Aorta (tissue), 5 donors: ENCODE measurements at regions not wholly inside any gene's neighbourhood (a gene's known extent, or its start where the extent isn't known, plus 50 kb on each side); places are given as distances from the start of the nearest gene placed in this dataset.

Experiments used
- ATAC-seq: fragments of 200-7000 bp; cut with Tn5 transposase; one replicate; pipeline ENCODE4 v1.9.1; 2022; ENCODE audit warnings: moderate library complexity; ENCODE audit not compliant: low FRiP score
- DNase-seq, 2 donors: peaks; one replicate each; pipeline ENCODE4 v3.0.0-alpha.2; 2020
- H3K27ac ChIP-seq, 2 donors: one replicate each; pipeline ENCODE4 v1.5.1; 2013; ENCODE audit warnings: low read length in 2 of 2, mild to moderate bottlenecking in 2 of 2, moderate library complexity in 2 of 2, control low read depth in 1 of 2, inconsistent platforms in 1 of 2, low read depth in 1 of 2
- H3K27me3 ChIP-seq, 2 donors: one replicate each; pipeline ENCODE4 v1.6.1; 2013; ENCODE audit warnings: control low read depth in 1 of 2, low read length in 1 of 2, mild to moderate bottlenecking in 1 of 2, moderate library complexity in 1 of 2; ENCODE audit not compliant: insufficient read depth in 2 of 2, control insufficient read depth in 1 of 2
- H3K36me3 ChIP-seq, 2 donors: one replicate each; pipeline ENCODE4 v1.6.1; 2013; ENCODE audit warnings: control low read depth in 1 of 2, low read length in 1 of 2, mild to moderate bottlenecking in 1 of 2; ENCODE audit not compliant: insufficient read depth in 2 of 2, control insufficient read depth in 1 of 2
- H3K4me1 ChIP-seq, 2 donors: one replicate each; pipeline ENCODE4 v1.6.1; 2013; ENCODE audit warnings: low read length in 2 of 2, control low read depth in 1 of 2, mild to moderate bottlenecking in 1 of 2, moderate library complexity in 1 of 2; ENCODE audit not compliant: insufficient read depth in 2 of 2, control insufficient read depth in 1 of 2
- H3K4me3 ChIP-seq, 2 donors: one replicate each; pipeline ENCODE4 v1.5.1; 2013; ENCODE audit warnings: low read length in 2 of 2, control low read depth in 1 of 2, mild to moderate bottlenecking in 1 of 2
- H3K9me3 ChIP-seq: one replicate; pipeline ENCODE4 v1.6.1; 2013; ENCODE audit warnings: mild to moderate bottlenecking, low read length; ENCODE audit not compliant: control insufficient read depth
- WGBS, 2 donors: extraction: QIAGEN DNeasy Blood & Tissue Kit; methylation state at CpG; one replicate each; pipeline ENCODE4 v1.1.7; 2013; 5-methylcytosine and 5-hydroxymethylcytosine counted together
- intact Hi-C, 2 donors: fragments of 100-400 bp; cut with DNase I; formaldehyde crosslinking; loops; one replicate each; pipeline versions ENCODE4 v1.14.2 to v1.15.0; 2022
- donor health status: healthy with polysubstance abuse.
- donor health status: Bipolar disorder and iron deficiency.
- donor health status: DM: no; HTN: no; CAD: no.
- donor health status: DM: no; HTN: no; CAD: no.
- donor health status: DM: yes; HTN: yes; CAD: no.

DNA sequence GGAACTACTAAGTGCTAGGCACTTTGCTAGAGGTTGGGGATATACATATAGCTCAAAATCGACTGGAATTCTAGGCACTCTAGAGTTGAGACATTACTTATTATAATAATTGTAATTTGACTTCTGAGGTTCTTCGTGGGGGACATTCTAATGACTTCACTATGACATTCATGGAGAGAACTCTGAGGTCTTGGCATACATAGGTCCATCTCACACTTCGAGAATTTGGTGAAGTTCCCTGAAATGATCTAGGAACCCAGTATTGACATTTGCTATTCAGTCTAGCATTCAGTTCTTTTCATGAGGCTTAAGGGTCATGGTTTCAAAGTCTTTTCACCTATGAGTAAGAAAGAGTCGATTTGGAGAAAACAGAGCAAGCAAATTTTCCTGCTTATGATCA, 446.6 kb upstream of the JAG1 start:
- no peaks in the 10 kb centered on the region for H3K36me3 ChIP-seq
- no peak overlapping the region for H3K4me3 ChIP-seq
- DNase-seq = no peak
- 92 to 93% methylated on average over 4 of the region's 4 CpGs for WGBS, 2 donors
- no peaks in the 10 kb centered on the region for H3K4me1 ChIP-seq
- intact Hi-C loops = no loop called here
- no peaks in the 10 kb centered on the region for H3K9me3 ChIP-seq
- no peak overlapping the region for H3K27ac ChIP-seq
- H3K27me3 ChIP-seq = no peaks in the 10 kb centered on the region
- ATAC-seq = no peak

DNA sequence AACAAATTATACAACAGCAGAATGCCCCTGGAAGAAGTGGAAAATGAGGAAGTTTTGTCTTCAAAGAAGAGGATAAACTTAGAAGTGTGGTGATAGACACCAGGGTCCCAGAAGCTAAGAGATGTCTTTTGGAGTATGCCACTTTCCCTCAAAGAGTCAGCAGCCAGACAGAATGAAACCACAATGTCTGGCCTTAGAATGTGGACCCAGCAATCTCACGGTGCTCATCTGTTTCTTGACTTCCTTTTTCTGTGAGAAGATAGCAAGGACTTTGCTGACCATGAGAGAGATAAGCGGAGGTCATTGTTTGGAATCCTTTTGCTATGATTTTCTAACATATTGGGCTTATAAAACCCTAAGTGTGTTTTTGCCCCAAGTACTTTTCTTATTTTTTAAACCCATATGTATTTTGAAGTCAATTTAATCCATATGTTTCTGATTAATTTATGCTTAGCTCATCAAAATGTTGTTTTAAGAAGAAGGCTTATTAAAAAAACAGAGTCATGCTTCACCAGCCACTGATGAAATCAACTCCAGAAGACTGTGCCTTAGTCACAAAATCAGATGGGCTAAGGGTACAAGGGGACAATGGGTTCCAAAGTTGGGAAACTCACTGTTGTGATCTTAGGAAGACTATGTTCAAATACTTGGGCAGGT, 451.2 kb upstream of the JAG1 start:
- DNase-seq (no peak), ATAC-seq (no peak)
- intact Hi-C loops = no loop called here
- WGBS, 2 donors = 86% methylated on average over 2 of the region's 2 CpGs
- no peak overlapping the region for H3K4me3 ChIP-seq
- H3K4me1 ChIP-seq = no peaks in the 10 kb centered on the region
- H3K27me3 ChIP-seq = no peaks in the 10 kb centered on the region
- no peaks in the 10 kb centered on the region for H3K36me3 ChIP-seq
- H3K27ac ChIP-seq = no peak overlapping the region
- H3K9me3 ChIP-seq = no peaks in the 10 kb centered on the region

DNA sequence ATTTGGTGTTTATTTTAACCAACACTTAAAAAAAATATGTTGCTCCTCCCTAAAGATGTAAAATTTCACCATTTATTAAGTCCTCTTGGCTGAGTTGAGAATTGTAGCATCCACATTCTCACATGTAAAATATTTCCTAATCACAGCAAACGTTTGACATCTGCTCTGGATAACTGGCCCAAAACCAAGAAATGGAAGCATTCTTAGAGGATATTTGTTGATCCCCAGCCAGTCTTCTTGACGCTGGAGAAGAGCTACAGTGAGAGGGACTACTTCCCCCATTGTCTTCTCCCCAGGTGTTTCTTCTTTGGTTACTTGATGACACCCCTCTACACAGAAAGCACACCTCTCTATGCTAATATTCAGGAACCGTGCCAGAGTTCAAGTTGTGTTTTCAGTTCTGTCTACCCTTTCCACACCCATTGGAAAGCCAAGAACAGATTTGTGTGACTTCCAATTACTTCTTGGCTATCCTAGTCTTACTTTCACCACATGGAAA, 454.5 kb upstream of the JAG1 start:
- H3K4me1 ChIP-seq = no peaks in the 10 kb centered on the region
- no peak for DNase-seq
- no peaks in the 10 kb centered on the region for H3K9me3 ChIP-seq
- H3K27me3 ChIP-seq = no peaks in the 10 kb centered on the region
- no peak overlapping the region for H3K4me3 ChIP-seq
- no peak overlapping the region for H3K27ac ChIP-seq
- no peak for ATAC-seq
- WGBS, 2 donors = 57 to 68% methylated on average over 3 of the region's 3 CpGs
- H3K36me3 ChIP-seq = no peaks in the 10 kb centered on the region
- intact Hi-C loops = no loop called here

DNA sequence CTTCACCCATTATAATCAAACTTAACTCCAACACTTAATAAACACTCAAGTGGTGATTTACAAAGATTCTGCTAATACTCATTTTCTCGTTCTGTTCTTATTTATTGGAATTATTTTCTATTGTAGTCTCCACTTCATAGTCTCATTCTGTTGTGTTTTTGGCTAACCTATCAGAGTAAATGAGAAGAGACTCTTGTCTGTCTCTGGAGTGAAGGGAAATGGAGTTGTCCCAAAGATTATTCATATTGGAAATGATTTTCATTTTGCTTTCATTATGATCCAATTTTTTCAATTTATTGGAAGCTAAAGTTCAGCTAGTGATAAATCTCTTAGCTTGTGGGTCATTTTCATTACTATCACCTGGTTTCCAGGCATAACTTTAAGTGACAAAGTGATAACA, 454.9 kb upstream of the JAG1 start:
- 91 to 96% methylated on average over 1 of the region's 1 CpG for WGBS, 2 donors
- intact Hi-C loops = no loop called here
- DNase-seq = no peak
- ATAC-seq = no peak
- no peak overlapping the region for H3K4me3 ChIP-seq
- H3K9me3 ChIP-seq = no peaks in the 10 kb centered on the region
- no peak overlapping the region for H3K27ac ChIP-seq
- H3K27me3 ChIP-seq = no peaks in the 10 kb centered on the region
- H3K4me1 ChIP-seq = no peaks in the 10 kb centered on the region
- no peaks in the 10 kb centered on the region for H3K36me3 ChIP-seq

DNA sequence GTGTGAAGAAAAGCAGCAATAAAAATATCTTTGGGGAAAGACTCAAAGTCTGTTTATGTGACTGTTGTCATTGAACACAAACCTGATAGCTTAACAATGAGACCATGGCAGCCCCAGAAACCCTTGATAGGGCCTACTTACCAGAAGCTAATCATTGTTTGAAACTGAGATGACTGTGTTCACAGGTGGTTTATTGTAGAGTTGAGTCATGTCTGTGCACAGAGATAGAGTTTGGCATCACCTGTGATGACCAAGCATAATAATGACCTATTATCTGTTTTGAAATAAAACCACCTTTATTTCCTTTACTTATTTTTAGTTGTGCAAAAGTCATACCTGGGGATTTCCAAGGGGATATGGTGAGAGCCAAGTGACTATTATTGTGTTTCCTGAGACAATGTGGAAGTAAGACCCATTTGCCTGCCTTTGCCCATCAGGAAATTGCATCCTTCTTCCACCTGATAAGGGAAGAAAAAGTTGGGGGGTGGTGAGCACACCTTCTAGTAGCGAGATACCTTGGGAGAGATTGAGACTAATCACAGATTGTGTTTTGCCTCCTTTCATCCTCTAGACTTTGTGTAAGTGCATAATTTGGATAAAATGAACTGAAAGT, 456.9 kb upstream of the JAG1 start:
- no peaks in the 10 kb centered on the region for H3K9me3 ChIP-seq
- no peaks in the 10 kb centered on the region for H3K36me3 ChIP-seq
- no peak overlapping the region for H3K27ac ChIP-seq
- no peak for DNase-seq
- H3K4me3 ChIP-seq = no peak overlapping the region
- H3K27me3 ChIP-seq = no peaks in the 10 kb centered on the region
- intact Hi-C loops = no loop called here
- no peak for ATAC-seq
- WGBS, 2 donors = 97 to 99% methylated on average over 1 of the region's 1 CpG
- H3K4me1 ChIP-seq = no peaks in the 10 kb centered on the region

DNA sequence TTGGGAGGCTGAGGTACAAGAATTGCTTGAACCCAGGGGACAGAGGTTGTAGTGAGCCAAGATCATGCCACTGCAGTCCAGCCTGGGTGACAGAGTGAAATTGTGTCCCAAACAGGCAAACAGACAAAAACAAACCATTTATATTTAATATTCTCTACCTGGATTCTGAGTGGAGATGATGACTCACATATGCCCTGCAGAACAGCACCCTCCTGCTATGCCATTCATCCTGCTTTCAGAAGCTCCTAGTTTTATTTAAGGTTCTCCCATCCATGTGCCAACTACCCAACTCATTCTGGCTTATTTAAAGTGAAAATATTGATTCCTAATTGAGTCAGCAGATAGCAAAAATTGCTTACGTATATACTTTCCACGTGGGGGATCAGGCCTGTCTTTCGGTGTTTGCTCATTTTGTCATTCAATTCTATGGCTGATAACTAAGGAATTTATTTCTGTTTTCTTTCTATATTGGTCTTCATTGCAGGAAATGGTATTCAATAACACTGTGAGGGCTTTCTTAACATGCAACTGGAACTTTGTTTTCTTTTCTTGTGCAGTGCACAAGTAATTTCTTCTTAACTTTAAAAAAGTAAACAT, 459.1 kb upstream of the JAG1 start:
- no peaks in the 10 kb centered on the region for H3K9me3 ChIP-seq
- H3K27ac ChIP-seq = no peak overlapping the region
- intact Hi-C loops = no loop called here
- H3K27me3 ChIP-seq = no peaks in the 10 kb centered on the region
- peaks cover 0 to 2% of the 10 kb centered on the region in 2 donors for H3K4me1 ChIP-seq
- H3K36me3 ChIP-seq = no peaks in the 10 kb centered on the region
- DNase-seq (no peak), ATAC-seq (no peak)
- 49 to 61% methylated on average over 3 of the region's 3 CpGs for WGBS, 2 donors
- H3K4me3 ChIP-seq = no peak overlapping the region

DNA sequence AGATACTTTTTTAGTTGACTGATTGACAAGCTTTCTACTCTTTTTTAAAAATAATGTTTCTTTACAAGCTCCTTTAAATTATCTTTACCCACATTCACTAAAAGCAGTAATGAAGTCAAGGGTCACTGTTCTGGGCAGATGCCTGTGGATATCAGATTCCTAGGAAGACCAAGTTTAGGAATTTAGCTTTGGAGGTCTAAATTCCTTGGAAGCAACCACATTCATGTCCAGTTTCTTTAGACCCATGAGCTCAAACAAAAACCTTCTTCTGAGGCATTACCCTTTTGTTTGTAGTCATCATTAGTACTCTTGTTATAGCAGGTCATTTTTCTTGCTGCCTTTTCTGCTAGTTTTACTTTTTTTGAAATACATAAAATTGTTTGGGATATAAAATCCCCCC, 462.9 kb upstream of the JAG1 start:
- DNase-seq (no peak), ATAC-seq (no peak)
- H3K36me3 ChIP-seq = no peaks in the 10 kb centered on the region
- no peak overlapping the region for H3K27ac ChIP-seq
- H3K4me1 ChIP-seq = peaks cover 0 to 2% of the 10 kb centered on the region in 2 donors
- H3K9me3 ChIP-seq = no peaks in the 10 kb centered on the region
- no peaks in the 10 kb centered on the region for H3K27me3 ChIP-seq
- no peak overlapping the region for H3K4me3 ChIP-seq
- intact Hi-C loops = no loop called here

DNA sequence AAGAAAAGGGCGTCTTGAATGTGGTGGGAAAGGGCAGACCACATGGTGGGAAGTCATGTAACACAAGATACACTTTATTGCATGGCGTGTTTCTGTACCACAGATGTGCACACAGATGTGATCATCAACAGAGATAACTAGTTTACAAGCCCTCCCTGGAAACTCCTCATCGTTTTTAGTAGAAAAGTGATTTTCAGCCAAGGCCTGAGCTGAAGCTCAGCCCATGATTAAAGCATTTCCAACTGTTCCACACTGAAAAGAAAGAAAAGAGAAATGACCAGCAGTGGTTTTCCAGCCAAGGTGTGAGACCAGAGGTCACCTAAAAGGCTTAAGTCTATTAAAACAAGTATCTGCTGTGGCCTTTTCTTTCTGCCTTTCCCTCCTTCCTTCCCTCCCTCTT, 463.9 kb upstream of the JAG1 start:
- Histone ChIP-seq H3K27me3 (no peaks in the 10 kb centered on the region), H3K36me3 (no peaks in the 10 kb centered on the region), H3K9me3 (no peaks in the 10 kb centered on the region), H3K4me1 (peaks cover 0 to 2% of the 10 kb centered on the region in 2 donors), H3K27ac (no peak overlapping the region), H3K4me3 (no peak overlapping the region)
- WGBS, 2 donors = 90 to 91% methylated on average over 3 of the region's 3 CpGs
- intact Hi-C loops = no loop called here
- ATAC-seq (no peak), DNase-seq (no peak)

DNA sequence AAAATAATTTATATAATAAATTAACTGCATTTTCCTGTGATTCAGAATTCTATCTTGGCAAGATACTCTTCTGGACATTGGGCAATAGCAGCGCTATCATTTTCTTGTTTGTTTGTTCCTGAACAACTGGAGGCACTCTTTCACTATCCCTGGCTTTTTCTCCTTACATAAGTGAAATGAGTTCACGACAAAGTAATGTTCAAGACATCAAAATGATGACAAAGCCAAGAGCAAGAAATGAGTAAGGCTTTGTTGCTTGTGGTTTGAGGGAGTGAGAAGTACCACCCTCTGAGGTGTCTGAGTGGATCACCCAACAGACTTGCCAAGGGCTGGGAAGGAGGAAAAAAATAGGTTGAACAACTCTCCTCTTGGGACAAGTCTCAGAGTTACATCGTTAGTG, 466.6 kb upstream of the JAG1 start:
- H3K27me3 ChIP-seq = no peaks in the 10 kb centered on the region
- no peaks in the 10 kb centered on the region for H3K9me3 ChIP-seq
- H3K36me3 ChIP-seq = no peaks in the 10 kb centered on the region
- H3K4me1 ChIP-seq = peaks cover 0 to 2% of the 10 kb centered on the region in 2 donors
- ATAC-seq = no peak
- intact Hi-C loops = loop anchor here in 1 of 2 donors (10.0 kb wide), 1 partner anchor 64 kb away; no protein-coding TSS in a partner anchor
- H3K4me3 ChIP-seq = no peak overlapping the region
- no peak for DNase-seq
- no peak overlapping the region for H3K27ac ChIP-seq
- 78 to 88% methylated on average over 3 of the region's 3 CpGs for WGBS, 2 donors
